Body of pancreas (tissue), 4 donors: ENCODE measurements at regions not wholly inside any gene's neighbourhood (a gene's known extent, or its start where the extent isn't known, plus 50 kb on each side); places are given as distances from the start of the nearest gene placed in this dataset.

Source experiments
- CTCF ChIP-seq, 7 experiments: fragments of 450-650 bp in 4 of 7; fragments of 200-600 bp in 3 of 7; sonication (generic) in 3 of 7; IDR thresholded peaks; one replicate each; pipeline ENCODE4 v1.5.1; 2016 to 2019; ENCODE audit warnings: antibody characterized with exemption in 7 of 7
- POLR2A ChIP-seq, 3 donors: fragments of 450-650 bp; IDR thresholded peaks; one replicate each; pipeline ENCODE4 v1.6.1; 2016; ENCODE audit warnings: antibody characterized with exemption in 3 of 3, mild to moderate bottlenecking in 2 of 3

DNA sequence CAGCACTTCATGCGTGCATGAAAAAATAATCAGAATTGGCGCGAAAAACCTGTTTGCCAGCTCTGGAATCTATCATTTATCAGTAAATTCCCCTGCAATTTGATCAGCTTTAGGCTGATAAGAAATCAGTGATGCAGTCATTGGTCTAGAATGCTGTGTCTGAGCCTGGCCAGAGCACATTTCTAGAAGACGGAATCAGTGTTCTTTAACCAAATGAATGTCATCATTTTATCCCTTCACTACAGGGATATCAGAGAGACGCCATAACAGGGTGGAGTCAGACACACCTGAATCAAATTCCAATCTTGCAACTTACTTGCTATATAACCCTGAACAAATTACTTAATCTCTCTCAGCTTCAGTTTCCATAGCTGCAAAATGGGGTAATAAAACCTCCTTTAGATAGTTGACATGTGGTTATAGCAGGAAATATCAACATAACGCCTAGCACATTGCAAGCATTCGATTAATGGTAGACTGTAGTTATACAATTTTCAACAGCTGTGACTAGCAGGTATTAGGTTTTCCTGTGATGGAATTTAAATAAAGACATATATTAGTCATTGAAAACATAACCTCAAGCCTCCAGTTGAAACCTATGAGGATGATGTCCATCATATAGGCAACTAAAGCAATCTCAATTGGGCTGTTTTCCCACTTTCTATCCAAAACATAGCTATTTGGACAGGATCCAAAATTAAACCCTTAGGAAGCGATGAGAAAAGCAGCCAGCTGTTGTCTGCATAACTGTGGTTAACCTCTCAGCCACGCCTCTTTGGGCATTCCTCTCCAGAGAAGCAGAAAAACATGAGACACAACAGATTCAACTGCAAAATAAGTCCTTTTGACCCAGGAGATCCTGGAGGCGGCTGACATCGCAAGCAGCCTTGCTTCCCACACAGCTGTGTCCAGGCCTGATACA, 51.6 kb upstream of the UBL3 start:
- TF ChIP-seq CTCF (IDR thresholded peaks at IDR 0.05) (no peak), POLR2A (IDR thresholded peaks at IDR 0.05) (no peak)
